WERI-Rb-1 (cell line): ENCODE measurements at regions not wholly inside any gene's neighbourhood (a gene's known extent, or its start where the extent isn't known, plus 50 kb on each side); places are given as distances from the start of the nearest gene placed in this dataset.

ENCODE experiments used
- DNase-seq: peaks from one replicate; pipeline ENCODE4 v3.0.0-alpha.2; 2020
- H3K27ac ChIP-seq: fragments of 250-450 bp; sonication (Bioruptor Pico); 2 replicates; pipeline ENCODE4 v1.5.1; 2020; ENCODE audit warnings: mild to moderate bottlenecking, moderate library complexity
- H3K27me3 ChIP-seq: fragments of 250-450 bp; sonication (Bioruptor Pico); 2 replicates; pipeline ENCODE4 v1.5.1; 2021; ENCODE audit warnings: mild to moderate bottlenecking, low read depth, moderate library complexity; ENCODE audit not compliant: insufficient read depth, severe bottlenecking
- H3K36me3 ChIP-seq: fragments of 250-450 bp; sonication (Bioruptor Pico); 2 replicates; pipeline ENCODE4 v1.5.1; 2020; ENCODE audit warnings: mild to moderate bottlenecking, moderate library complexity
- H3K4me3 ChIP-seq: 2 replicates; pipeline ENCODE4 v1.5.1; 2011; ENCODE audit warnings: low read depth, mild to moderate bottlenecking, control low read depth, low read length
- H3K9me3 ChIP-seq: fragments of 250-450 bp; sonication (Bioruptor Pico); 2 replicates; pipeline ENCODE4 v1.5.1; 2021; ENCODE audit warnings: mild to moderate bottlenecking, moderate library complexity; ENCODE audit not compliant: severe bottlenecking
- CTCF ChIP-seq: IDR thresholded peaks from 2 replicates; pipeline ENCODE4 v1.5.1; 2011; ENCODE audit warnings: low read depth, mild to moderate bottlenecking, control low read depth, inconsistent platforms, low read length

- Histone ChIP-seq H3K9me3 (no peaks in the 10 kb centered on the region), H3K27me3 (no peaks in the 10 kb centered on the region), H3K4me3 (no peak overlapping the region), H3K27ac (no peak overlapping the region), H3K36me3 (no peaks in the 10 kb centered on the region)
- no peak for TF ChIP-seq CTCF
- DNase-seq = no peak
These were observed 145.1 kb upstream of the MSX1 start for GRCh38 chr4:4714331-4714730.

- no peak for DNase-seq
- TF ChIP-seq CTCF = no peak
These were observed 146.5 kb upstream of the MSX1 start for GRCh38 chr4:4712800-4713528.

GRCh38 chr4:4711902-4712301 lies 147.6 kb upstream of the MSX1 start:
- Histone ChIP-seq H3K27ac (no peak overlapping the region), H3K9me3 (no peaks in the 10 kb centered on the region), H3K4me3 (no peak overlapping the region), H3K27me3 (no peaks in the 10 kb centered on the region), H3K36me3 (no peaks in the 10 kb centered on the region)
- DNase-seq = no peak
- no peak for TF ChIP-seq CTCF

More at GRCh38 chr4:4712800-4713528, 146.5 kb upstream of the MSX1 start:
- Histone ChIP-seq H3K4me3 (no peak overlapping the region), H3K9me3 (no peaks in the 10 kb centered on the region), H3K36me3 (no peaks in the 10 kb centered on the region), H3K27me3 (no peaks in the 10 kb centered on the region), H3K27ac (no peak overlapping the region)

GRCh38 chr4:4709736-4710135 lies 149.7 kb upstream of the MSX1 start:
- Histone ChIP-seq H3K9me3 (no peaks in the 10 kb centered on the region), H3K27ac (no peak overlapping the region), H3K27me3 (no peaks in the 10 kb centered on the region), H3K36me3 (no peaks in the 10 kb centered on the region), H3K4me3 (no peak overlapping the region)
- DNase-seq = no peak
- TF ChIP-seq CTCF = no peak

GRCh38 chr4:4704267-4704666 lies 155.2 kb upstream of the MSX1 start:
- Histone ChIP-seq H3K9me3 (no peaks in the 10 kb centered on the region), H3K4me3 (no peak overlapping the region), H3K27ac (no peak overlapping the region), H3K36me3 (no peaks in the 10 kb centered on the region), H3K27me3 (no peaks in the 10 kb centered on the region)
- DNase-seq = no peak
- no peak for TF ChIP-seq CTCF

GRCh38 chr4:4697584-4697983 lies 155.7 kb upstream of the STX18 start:
- no peak for DNase-seq
- Histone ChIP-seq H3K27ac (no peak overlapping the region), H3K9me3 (no peaks in the 10 kb centered on the region), H3K4me3 (no peak overlapping the region), H3K27me3 (no peaks in the 10 kb centered on the region), H3K36me3 (no peaks in the 10 kb centered on the region)
- no peak for TF ChIP-seq CTCF
